Activated CD4-positive, alpha-beta T cell treated with anti-CD3 and anti-CD28 coated beads, Interleukin-2, amount 50 U/mL, for 24 hours (primary cell): ENCODE measurements at regions not wholly inside any gene's neighbourhood (a gene's known extent, or its start where the extent isn't known, plus 50 kb on each side); places are given as distances from the start of the nearest gene placed in this dataset.

ENCODE experiments used
- DNase-seq, 2 donors: peaks; one replicate each; pipeline ENCODE4 v3.0.0-alpha.2; 2020; ENCODE audit warnings: low read depth in 1 of 2, low spot score in 1 of 2

DNA sequence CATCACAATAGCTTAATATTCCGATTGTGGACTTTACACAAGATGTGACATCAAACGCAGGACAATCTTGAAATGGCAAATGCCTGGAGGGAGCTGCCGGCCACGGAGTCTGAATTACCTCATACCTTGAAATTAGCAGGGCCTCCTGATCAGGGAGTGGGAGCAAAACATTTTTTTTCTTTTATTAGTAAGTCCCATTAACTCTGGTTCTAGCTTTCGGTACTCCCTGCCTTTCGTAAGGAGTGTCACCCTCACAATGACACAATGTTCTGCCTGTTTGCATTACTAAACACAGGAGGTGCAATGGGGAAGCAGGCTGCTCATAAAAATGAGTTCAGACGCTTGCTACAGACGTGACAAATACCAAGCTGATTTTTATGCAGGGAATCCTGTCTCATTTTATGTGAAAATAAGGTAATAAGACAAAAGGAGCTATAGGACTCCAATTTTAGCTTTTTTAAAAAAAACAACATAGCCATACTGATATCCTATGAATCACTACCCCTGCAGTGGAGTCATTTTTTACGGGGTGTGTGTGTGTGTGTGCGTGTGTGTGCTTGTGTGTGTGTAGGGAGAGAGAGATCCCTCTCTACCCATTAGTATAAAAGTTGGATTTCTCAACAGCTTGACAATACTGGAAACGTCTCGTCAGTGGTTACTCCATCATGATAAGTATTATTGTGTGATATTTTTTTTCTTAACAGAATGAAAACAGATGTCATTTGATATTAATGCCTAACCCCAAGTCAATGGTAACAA, 205.1 kb upstream of the RUNX1 start:
- no peak for DNase-seq

DNA sequence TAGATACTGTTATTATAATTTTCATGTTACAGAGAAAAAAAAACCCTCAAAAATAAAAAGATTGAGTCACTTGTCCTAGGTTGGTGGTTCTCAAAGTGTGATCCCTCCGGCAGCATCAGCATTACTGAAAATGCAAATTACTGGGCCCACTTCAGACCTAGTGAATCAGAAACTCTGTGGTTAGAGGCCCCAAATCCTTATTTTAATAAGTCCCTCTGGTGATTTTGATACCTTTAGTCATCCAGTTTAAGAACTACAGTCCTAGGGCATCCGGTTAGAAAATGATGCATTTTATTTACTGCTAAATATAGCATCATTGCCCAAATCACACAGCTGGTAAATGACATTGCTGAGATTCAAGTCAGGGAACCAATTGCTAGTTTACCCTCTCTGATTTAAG, 203.7 kb upstream of the RUNX1 start:
- peak in 1 of 2 donors; percentile 34 for DNase-seq

DNA sequence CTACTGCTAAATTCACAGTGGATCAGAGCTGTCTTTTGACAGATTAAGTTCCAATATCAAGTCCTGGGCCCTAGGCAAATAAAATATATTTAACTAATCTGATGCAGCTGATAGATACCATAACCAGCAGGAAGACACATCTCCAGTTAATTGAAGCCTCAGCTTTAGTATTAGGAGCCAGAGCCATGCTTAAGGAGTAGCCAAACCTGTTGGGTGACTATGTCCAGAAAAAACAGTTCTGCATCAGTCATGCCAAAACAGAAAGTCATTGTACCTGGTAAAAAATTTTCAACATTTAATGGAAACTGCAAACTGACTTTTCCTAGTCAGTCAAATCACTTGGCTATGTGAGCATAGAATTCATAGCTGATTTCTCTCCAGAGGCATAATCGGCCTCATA, 200.5 kb upstream of the RUNX1 start:
- DNase-seq: no peak

DNA sequence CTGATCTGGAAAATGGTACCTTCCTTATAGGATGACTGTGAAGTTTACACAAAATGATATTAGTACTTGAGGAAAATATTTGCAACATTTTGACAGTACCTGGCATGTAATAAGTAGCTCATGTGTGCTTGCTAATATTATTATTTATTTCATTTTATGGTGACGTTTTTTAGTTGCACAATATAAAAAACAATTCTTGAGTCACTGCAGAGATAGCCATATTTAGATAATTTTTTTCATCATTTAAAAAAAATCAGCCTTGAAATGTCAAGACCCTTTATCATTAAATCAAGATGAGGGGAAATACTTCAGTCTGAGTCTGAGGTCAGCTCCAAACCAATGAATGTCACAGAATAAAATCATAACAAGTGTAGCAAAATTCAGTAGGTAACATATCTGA, 196.8 kb upstream of the RUNX1 start:
- DNase-seq: no peak

DNA sequence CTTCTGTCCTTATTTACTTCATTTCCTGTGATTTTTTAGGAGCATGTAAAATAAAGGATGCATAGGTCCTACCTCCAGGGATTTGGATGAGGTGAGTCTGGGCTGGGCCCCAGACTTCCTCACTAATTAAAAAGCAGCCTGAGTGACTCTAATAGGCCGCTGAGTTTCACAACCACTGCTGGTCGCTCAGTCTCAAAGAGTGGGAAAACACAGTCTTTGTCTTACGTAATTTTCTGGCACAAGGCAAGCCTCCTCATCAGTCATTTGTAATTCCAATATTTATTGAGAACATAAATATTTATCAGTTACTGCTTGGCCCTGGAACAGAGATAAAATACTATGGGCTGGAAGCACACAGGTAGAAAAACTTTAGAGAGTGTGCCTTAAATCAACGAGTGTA, 195.4 kb upstream of the RUNX1 start:
- DNase-seq: no peak

DNA sequence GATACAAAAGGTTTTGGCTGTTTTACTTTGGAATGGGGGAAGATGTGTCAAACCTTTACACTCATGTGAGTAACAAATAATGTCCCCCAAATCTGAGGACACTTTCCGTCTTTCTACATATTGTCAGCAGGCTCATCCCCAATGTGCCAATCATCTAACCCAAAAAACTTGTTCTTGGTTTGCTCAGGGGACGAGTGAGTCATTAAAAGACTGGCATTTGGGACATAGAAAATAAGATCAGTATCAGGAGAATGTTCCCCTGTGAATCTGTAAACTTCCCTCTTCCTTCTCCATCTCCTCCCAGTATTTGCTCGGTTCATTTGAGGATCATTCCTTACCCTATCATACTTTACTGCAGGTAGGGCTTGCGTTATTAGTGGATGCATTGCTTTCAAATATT, 194.1 kb upstream of the RUNX1 start:
- no peak for DNase-seq

DNA sequence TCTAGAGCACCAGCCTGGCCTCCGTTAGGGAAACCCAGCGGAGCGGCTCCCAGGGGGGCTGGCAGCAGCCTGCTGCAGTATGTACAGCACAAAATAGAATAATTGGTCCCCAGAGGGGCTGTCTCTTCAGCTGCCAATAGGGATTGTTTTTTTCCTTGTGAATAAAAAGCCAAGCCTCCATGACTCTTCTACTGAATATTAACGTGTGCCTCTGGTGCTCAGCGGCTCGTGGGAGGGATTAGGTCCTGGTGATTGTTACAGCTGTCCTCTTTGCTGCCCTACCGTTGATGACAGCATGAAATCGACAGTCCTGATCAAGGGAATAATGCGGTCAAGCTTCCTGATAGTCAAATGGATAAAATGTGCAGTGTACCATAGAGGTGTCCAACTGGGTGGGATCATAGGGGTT, 190.7 kb upstream of the RUNX1 start:
- no peak for DNase-seq

DNA sequence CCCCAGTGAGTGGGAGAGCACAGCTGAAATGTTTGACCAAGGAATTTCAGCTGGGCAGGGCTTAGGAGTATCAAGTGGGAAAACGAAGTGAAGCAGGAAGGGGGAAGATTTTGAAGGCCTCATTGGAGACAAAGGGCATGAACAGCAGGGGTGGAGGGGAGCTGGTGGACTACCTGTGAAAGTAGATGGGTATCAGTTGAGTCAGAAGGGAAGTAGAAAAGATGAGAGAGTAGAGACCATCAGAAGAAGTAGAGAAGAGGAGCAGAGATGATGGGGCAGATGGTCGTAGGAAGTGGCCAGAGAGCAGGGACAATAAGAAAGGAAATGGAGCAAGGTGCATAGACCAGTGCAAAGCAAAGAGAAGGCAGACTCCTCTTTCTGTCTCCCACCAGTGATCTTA, 189.0 kb upstream of the RUNX1 start:
- DNase-seq: no peak

DNA sequence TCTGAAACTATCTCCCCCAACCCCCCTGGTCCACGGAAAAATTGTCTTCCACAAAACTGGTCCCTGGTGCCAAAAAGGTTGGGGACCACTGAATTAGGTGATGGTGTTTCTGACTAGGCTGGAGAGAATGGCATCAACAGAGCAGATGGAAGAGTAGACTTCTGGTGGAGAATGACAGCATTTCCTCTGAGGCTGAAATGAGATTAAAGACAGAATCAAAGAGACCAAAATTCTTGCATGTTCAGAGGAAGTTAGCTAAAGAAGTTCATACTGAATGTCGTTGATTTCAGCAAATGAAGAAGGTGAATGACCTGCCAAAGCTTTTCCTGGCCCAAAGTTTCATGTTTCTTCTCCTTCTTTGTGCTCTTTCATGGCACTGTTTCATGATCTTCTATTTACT, 188.2 kb upstream of the RUNX1 start:
- DNase-seq: no peak

DNA sequence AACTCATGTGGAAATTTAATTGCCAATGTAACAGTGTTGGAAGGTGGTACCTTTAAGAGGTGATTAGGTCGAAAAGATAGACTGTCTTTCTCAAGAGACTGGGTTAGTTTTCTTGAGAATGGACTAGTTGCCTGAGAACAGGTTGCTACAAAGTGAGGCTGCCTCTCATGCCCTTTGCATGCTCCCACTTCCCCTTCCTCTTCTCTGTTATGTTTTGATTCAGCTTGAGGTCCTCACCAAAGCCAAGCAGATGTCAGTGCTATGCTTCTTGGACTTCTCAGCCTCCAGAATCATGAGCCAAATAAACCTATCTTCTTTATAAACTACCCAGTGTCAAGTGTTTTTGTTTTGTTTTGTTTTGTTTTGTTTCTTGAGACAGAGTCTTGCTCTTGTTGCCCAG, 187.0 kb upstream of the RUNX1 start:
- no peak for DNase-seq

DNA sequence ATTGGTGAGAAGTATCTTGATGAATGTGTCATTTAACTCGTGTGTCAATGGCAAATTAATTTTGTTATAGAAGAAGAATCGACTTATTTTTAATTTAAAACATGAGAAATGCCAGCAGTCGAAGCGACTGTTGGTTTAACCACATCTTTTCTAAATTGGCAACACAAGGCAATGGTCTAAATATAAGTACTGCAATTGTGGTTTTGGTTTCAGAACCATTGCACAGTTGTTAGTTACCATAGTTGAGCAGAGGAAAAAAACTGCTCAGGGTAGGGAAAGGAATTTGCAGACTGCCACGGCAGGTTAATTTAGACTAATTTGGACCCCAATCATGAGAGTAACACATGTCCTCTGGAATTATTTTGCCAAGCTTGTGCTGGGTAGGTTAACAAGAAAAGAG, 185.6 kb upstream of the RUNX1 start:
- no peak for DNase-seq

DNA sequence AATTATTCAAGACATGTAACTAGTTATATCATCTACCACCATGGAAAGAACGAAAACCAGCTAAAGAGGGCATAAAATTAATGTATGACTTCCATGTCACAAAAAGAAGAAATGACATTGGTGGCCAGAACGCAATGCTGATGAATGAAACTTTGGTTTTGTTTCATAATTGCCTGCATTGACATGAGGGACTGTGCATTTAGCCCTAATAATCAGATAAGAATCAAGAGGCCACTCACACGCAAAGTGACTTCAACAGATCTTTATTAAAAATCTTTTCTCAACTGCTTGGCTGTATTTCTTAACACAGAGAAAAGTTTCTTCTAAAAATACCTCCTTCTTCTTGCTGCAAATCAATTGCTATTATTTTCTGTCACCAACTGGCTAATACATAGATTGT, 184.7 kb upstream of the RUNX1 start:
- DNase-seq: no peak

DNA sequence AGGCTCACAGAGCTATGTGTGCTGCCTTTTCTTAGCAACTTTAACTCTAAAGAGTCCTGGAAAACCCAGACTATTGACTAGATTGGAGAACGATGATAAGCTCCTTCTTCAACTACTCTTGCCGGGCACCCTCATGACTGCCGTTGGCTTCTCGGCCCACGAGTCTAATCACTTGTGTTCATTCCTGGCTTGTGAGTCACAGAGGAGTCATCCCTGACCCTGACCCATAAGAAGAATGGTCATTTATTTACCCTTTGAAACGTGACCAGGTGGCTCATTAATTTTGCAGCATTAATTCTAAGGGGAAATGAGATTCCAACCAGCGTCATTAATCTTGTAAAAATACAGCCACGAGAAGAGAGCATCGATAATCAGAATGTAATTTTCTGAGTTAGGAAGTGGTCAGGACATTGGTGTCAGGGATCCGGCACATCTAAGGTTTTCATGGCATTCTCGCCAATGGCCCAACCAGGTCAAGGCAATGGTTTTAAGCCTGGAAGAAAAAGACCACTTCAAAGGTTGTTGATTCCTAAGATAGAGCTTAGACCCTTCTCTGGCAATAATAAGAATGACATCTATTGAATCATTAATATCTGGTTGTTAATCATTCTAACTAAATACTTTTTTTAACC, 183.6 kb upstream of the RUNX1 start:
- DNase-seq: no peak

DNA sequence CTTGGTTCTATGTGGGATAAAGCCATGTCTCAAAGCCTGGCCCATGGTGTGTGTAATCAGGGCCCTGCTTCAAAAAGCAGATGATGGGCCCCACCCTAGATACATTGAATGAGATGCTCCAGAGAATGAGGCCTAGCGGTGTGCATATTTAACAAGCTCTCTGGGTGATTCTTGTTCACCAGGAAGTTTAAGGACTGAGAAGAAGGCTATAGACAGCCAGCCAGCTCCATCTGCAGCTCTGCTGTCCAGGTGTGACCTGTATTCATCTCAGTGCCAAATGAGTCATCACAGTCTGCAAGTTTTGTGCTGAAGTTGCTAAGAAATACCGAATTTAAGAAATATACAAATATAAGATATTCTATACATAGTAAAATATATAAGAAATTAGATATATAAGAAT, 182.0 kb upstream of the RUNX1 start:
- DNase-seq: no peak

DNA sequence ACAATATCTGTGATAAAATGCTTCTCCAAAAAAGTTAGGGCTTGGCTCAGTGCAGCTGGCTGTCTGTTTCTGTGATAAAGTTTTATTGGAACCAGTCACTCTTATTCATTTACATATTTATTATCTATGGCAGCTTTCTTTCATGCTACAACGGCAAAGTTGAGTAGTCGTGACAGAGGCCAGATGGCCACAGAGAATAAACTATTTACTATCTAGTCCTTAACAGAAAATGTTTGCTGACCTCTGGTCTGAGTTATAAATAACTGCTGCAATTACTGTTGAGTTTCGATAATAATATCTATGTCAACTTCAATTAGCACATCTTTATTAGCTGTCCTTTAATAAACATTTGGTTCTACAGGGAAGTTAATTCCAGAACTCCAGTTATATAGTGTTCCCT, 180.2 kb upstream of the RUNX1 start:
- DNase-seq: no peak

DNA sequence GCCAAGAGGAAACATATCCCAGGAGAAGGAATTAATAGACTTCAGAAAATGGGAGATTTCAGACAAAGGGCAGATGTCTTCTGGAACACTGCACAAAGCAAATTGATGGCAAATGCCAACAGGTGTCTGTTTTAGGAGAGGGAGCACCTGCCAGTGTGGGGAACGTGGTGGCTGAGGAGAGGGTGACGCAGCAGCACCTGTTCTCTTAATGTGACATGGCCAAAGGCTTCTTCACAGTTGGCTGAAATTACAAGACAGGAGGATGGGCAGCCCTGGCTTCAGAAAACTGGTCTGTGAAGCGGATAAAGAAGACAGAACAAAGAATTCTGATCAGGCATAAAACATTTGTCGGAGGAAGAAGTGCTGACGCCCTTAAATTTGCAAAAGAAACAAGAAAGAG, 178.7 kb upstream of the RUNX1 start:
- DNase-seq: no peak

DNA sequence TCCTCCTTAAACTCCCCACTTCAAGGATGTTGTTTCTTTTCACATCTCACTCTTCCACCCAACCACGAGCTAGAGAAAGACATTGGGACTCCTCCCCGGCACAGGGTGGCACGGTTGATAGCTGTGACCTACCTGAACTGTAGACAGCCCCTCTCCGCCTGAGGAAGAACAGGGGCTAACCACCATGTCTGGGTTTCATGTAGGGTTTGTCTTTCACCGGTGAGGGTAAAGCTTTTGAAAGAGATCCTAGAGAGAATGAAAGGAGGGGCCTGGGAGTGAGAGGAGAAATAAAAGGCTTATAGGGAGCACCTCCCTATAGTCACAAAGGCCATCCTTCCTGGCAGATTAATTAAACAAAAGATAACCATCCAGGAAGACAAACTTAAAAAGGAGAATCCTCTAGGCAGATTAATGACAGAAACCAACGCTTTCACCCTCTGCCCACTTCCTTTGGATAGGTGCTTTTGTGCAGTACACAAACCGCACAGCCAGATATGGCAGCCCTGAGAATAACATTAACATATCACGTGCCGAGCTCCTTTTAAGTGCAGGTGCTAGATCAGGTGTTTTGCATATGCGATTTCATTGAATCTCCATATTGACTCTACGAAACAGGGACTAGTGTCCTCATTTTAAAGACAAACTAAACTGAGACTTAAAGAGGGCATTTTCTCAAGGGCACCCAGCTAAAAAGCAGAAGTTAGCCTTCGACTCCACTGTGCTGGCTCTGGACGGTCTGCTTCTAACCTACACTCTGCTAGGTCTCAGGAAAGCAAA, 178.1 kb upstream of the RUNX1 start:
- peak in 1 of 2 donors; percentile 47 for DNase-seq

DNA sequence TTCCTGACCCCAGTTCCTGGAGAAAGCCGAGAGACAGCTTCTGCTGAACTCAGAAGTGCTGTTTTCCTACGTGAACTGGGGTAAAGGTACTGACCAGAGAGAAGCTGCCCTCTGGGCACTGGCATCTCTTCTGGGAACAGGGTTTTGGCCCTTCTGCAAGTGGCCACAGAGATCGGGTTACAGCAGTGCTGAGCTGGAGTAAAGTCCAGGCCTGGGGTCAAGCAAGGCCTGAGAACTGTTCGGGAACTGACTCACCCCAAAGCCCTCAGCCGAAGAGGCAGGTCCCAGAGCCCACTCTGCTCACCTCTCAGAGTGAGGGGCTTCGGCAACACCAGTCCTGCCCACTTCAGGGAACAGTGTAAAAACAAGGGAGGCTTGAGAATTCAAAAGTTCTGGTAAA, 177.2 kb upstream of the RUNX1 start:
- no peak for DNase-seq

DNA sequence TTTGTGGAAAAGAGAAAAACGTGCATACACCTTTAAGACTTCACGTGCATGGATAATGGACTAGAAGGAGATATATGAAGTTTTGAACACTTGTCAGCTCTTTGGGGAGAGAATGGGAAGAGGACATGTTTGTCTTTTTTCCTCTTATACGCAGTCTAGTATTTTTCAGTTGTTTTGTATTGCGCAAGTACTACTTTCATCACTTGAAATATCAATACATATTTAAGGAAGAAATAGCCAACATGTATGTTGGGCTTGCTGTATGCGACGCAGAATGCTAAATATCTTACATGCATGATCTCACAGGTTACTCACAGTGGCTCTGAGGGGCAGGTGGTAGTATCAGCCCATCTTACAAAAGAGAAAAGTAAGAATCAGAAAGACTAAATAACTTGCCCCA, 176.5 kb upstream of the RUNX1 start:
- no peak for DNase-seq

DNA sequence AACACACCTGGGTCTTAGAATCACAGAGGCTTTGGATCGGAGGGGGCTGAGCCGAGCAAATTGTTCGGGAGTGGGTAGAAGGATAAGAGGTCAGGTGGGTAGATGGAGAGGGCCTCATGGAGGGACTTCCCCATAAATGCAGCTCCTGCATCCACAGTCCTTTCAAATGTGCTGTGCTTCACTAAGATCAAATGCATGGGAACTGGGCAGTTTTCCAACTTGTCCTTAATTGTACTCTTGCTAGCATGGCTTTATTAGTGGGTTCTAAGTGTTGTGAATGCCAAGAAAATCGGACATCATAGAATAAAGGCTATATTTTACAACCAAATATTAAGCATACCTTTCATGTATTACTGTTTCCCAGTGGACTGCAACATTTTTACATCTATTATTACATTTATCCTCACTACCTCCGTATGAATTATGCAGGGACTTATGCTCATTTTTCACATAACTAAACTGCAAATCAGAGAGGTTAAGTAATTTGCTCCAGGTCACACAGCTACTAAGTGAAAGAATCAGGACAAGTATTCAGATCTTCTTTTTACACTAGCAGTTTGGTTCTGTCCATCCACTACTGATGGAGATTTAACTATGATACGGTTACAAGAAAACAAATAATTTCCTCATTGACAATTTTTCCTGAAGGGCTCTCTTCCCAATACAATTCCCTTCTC, 174.5 kb upstream of the RUNX1 start:
- no peak for DNase-seq

DNA sequence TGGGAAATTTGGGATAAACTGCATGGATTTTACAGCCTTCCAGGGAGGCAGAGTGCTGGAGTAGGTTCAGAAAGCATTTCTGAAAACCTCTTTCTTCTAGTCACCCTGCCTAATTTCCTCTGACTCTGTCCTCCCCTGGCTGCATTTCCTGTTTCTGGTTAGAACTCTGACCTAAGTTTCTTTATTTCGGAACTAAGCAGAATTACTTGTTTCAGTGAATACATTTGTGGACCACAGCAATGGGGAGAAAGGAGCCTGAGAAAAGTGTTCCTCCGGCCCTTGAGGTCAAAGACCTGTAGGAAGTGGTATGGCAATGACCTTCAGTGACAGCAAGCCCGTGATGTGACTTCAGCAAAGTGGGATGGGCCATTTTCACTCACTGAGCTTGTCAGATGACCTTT, 173.4 kb upstream of the RUNX1 start:
- DNase-seq: no peak

DNA sequence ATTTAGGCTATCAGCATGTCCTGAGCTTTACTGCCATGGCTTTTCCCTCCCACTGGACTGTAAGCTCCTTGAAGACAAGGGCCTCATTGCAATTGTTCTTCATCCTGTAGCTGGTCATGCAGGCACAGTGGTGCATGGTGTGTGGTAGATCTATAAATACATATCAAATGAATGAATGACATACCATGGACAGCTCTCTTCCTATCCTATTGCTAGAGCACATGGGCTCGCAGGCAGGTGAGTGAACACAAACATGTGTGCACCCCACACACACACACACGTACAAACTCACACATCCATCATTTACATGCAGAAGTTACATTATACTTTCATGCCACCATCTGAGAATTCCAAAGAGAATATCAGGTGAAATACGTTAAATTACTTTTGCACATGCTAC, 172.9 kb upstream of the RUNX1 start:
- DNase-seq: no peak
